K562 (cell line): ENCODE measurements at regions not wholly inside any gene's neighbourhood (a gene's known extent, or its start where the extent isn't known, plus 50 kb on each side); places are given as distances from the start of the nearest gene placed in this dataset.

Experiments used
- MTA3 ChIP-seq: fragments of 450-650 bp; formaldehyde crosslinking; IDR thresholded peaks from 2 replicates; pipeline ENCODE4 v1.6.1; 2017; ENCODE audit warnings: mild to moderate bottlenecking, borderline replicate concordance
- NR2C1 ChIP-seq, 2 experiments: fragments of 450-650 bp; IDR thresholded peaks; 2 replicates each; pipeline ENCODE4 v1.6.1; 2017; ENCODE audit warnings: mild to moderate bottlenecking in 2 of 2, antibody characterized with exemption in 1 of 2, inconsistent platforms in 1 of 2, missing compliant biosample characterization in 1 of 2, missing genetic modification characterization in 1 of 2
- SP2 ChIP-seq: IDR thresholded peaks from 2 replicates; pipeline ENCODE4 v1.6.1; 2011; ENCODE audit warnings: mild to moderate bottlenecking, low read depth, low read length, moderate library complexity; ENCODE audit not compliant: poor library complexity, severe bottlenecking; ENCODE audit errors: extremely low read depth
- TF ChIP-seq, protein P1 (sequence below), 3 experiments: IDR thresholded peaks in 2 of 3; conservative IDR thresholded peaks in 1 of 3; 2 replicates each; pipeline ENCODE4 v1.5.1; 2011 to 2012; ENCODE audit warnings: low read length in 3 of 3, mild to moderate bottlenecking in 3 of 3, control low read depth in 2 of 3, improper control_type of control experiment in 1 of 3, inconsistent platforms in 1 of 3, low read depth in 1 of 3, mixed read lengths in 1 of 3, moderate library complexity in 1 of 3; ENCODE audit not compliant: insufficient read depth in 2 of 3

DNA sequence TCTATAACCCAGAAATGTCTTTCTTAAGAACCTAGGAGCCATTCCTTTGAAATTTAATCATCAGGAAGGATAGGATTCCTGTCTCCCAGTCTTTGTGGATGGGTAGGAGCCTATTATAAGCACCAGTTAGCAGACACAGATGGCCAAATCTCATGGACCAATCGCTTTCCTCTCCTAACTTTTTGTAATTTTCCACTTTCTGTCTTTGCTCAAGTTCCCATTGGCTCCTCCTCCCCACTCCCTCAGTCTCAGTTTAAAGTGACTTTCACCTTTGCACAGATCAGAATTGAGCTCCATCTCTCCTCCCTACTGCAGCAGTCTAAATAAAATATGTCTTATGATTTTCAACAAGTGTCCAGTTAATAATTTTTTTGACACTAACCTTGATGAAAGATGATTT, 192.3 kb downstream of the HS3ST3A1 start:
- TF ChIP-seq, protein P1, sequence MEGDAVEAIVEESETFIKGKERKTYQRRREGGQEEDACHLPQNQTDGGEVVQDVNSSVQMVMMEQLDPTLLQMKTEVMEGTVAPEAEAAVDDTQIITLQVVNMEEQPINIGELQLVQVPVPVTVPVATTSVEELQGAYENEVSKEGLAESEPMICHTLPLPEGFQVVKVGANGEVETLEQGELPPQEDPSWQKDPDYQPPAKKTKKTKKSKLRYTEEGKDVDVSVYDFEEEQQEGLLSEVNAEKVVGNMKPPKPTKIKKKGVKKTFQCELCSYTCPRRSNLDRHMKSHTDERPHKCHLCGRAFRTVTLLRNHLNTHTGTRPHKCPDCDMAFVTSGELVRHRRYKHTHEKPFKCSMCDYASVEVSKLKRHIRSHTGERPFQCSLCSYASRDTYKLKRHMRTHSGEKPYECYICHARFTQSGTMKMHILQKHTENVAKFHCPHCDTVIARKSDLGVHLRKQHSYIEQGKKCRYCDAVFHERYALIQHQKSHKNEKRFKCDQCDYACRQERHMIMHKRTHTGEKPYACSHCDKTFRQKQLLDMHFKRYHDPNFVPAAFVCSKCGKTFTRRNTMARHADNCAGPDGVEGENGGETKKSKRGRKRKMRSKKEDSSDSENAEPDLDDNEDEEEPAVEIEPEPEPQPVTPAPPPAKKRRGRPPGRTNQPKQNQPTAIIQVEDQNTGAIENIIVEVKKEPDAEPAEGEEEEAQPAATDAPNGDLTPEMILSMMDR (IDR thresholded peaks at IDR 0.05 in 2 of 3, conservative IDR thresholded peaks at IDR 0.05 in 1 of 3; ENCODE audit: insufficient read depth in 2 of 3, low read depth in 1 of 3, low read length in 3 of 3): no peak
- TF ChIP-seq MTA3: no peak
- TF ChIP-seq SP2: no peak
- TF ChIP-seq NR2C1 (IDR thresholded peaks at IDR 0.05): no peak
- no peak for TF ChIP-seq NR2C1 (tag; IDR thresholded peaks at IDR 0.05)
